Gastrocnemius medialis (tissue), 4 donors: ENCODE measurements at regions not wholly inside any gene's neighbourhood (a gene's known extent, or its start where the extent isn't known, plus 50 kb on each side); places are given as distances from the start of the nearest gene placed in this dataset.

Experiments used
- CTCF ChIP-seq, 5 experiments: fragments of 450-650 bp in 3 of 5; fragments of 200-600 bp in 2 of 5; sonication (generic) in 2 of 5; IDR thresholded peaks in 4 of 5; conservative IDR thresholded peaks in 1 of 5; 1 replicate in 4 of 5; 2 replicates in 1 of 5; pipeline ENCODE4 v1.5.1; 2016 to 2019; ENCODE audit warnings: antibody characterized with exemption in 5 of 5, mild to moderate bottlenecking in 3 of 5, moderate library complexity in 3 of 5
- POLR2A ChIP-seq, 2 donors: fragments of 450-650 bp; IDR thresholded peaks; one replicate each; pipeline ENCODE4 v1.6.1; 2017; ENCODE audit warnings: antibody characterized with exemption in 2 of 2, mild to moderate bottlenecking in 2 of 2, moderate library complexity in 2 of 2

DNA sequence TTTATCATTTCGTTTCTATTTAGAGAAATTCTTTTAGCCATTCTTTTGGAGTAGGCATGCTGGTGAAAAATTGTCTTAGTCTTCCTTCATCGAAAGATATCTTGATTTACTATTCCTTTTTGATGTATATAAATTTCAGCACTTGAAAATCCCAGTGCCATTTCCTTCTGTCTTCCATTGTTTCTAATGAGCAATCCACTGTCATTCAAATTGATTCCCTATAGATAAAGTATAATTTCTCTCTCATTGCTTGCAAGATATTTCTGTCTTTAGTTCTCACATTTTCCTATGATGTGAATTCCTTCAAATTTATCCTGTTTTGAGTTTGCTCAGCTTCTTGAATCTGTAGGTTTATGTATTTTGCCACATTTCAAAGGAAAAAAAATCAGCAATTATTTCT is 251.1 kb upstream of the CHD6 start:
- TF ChIP-seq CTCF (IDR thresholded peaks at IDR 0.05 in 4 of 5, conservative IDR thresholded peaks at IDR 0.05 in 1 of 5) = no peak
- no peak for TF ChIP-seq POLR2A (IDR thresholded peaks at IDR 0.05)
